SKM-1 treated with dmso at 0.1 percent for 144 hours (cell line): ENCODE measurements at regions not wholly inside any gene's neighbourhood (a gene's known extent, or its start where the extent isn't known, plus 50 kb on each side); places are given as distances from the start of the nearest gene placed in this dataset.

Source experiments
- DNase-seq: peaks from one replicate; lab custom pipeline; 2025; ENCODE audit not compliant: unreplicated experiment; lab: John Stamatoyannopoulos, UW

- no peak for DNase-seq
Measured at GRCh38 chr4:100970414-100970813, 376.9 kb downstream of the PPP3CA start.

GRCh38 chr4:100969925-100970324, 377.4 kb downstream of the PPP3CA start:
- no peak for DNase-seq

GRCh38 chr4:100968046-100968445, 379.3 kb downstream of the PPP3CA start:
- no peak for DNase-seq

- no peak for DNase-seq
Measured at GRCh38 chr4:100963627-100964026, 383.7 kb downstream of the PPP3CA start.

- no peak for DNase-seq
Measured at GRCh38 chr4:100962698-100963097, 384.6 kb downstream of the PPP3CA start.

GRCh38 chr4:100960232-100960631, 387.1 kb downstream of the PPP3CA start:
- DNase-seq, result no peak

GRCh38 chr4:100954046-100954445, 393.3 kb downstream of the PPP3CA start:
- DNase-seq, result no peak

- DNase-seq, result no peak
Measured at GRCh38 chr4:100953616-100954015, 393.7 kb downstream of the PPP3CA start.

GRCh38 chr4:100952590-100952989, 394.7 kb downstream of the PPP3CA start:
- no peak for DNase-seq

GRCh38 chr4:100949350-100949935, 397.9 kb downstream of the PPP3CA start:
- DNase-seq, result no peak

- no peak for DNase-seq
Measured at GRCh38 chr4:100948911-100949310, 398.4 kb downstream of the PPP3CA start.

- DNase-seq, result no peak
Measured at GRCh38 chr4:100945789-100946188, 401.5 kb downstream of the PPP3CA start.

GRCh38 chr4:100938698-100939097, 408.6 kb downstream of the PPP3CA start:
- no peak for DNase-seq

- no peak for DNase-seq
Measured at GRCh38 chr4:100936661-100937375, 410.5 kb downstream of the PPP3CA start.

- no peak for DNase-seq
Measured at GRCh38 chr4:100935090-100935489, 412.2 kb downstream of the PPP3CA start.

GRCh38 chr4:100933628-100934027, 413.7 kb downstream of the PPP3CA start:
- no peak for DNase-seq

- no peak for DNase-seq
Measured at GRCh38 chr4:100929758-100930157, 411.9 kb upstream of the EMCN start.

- DNase-seq, result no peak
Measured at GRCh38 chr4:100929135-100929534, 411.3 kb upstream of the EMCN start.

- DNase-seq, result no peak
Measured at GRCh38 chr4:100926039-100926717, 408.4 kb upstream of the EMCN start.

- no peak for DNase-seq
Measured at GRCh38 chr4:100913685-100914084, 395.9 kb upstream of the EMCN start.

- DNase-seq, result no peak
Measured at GRCh38 chr4:100908540-100908939, 390.7 kb upstream of the EMCN start.
